Kidney capillary endothelial cell (primary cell): ENCODE measurements at regions not wholly inside any gene's neighbourhood (a gene's known extent, or its start where the extent isn't known, plus 50 kb on each side); places are given as distances from the start of the nearest gene placed in this dataset.
"Not testable (repeated sequence)": the region's sequence is repeated elsewhere in the genome, so short reads cannot be mapped to it uniquely, and the experiment has no call there.

Experiments used
- DNase-seq: peaks from one replicate; pipeline ENCODE4 v3.0.0-alpha.2; 2018; ENCODE audit warnings: low spot score

DNA sequence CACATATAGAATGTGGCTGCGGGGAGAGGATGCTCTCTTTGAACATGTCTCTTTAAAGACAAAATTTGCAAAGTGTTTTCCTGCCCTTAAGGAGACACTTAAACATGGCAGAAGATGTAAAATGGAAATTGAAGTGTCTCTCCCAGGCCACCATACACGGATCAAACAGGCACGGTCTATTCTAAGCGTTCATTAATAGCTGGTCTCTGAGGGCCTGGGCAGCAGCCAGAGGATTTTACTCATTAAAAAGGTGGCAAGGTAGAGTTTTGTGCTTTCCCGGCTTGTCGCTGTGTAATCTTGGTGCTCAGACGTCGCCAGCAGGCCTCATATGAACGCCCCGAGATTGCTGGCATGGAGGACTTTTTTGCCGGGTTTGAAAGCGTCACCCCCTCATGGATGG lies 205.5 kb downstream of the EMX2 start:
- no peak for DNase-seq

DNA sequence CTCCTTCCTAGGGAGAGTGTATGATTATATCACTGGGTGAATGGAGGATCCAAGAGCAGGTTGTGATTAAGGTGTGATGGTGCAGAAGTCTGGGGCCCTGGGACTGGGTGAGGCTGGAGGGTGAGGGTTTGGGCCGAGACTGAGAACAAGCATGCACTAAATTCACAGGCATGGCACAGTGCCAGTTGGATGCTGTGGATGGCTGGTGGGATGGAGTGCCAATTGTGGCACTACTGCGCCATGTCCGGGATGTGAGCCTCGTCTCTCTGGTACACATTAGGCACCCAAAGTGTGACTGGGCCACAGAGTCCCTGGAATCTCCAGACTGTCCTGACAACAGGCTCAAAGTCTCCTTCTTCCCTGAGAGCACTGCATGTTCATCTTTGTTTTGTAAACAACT lies 208.1 kb downstream of the EMX2 start:
- DNase-seq = no peak

DNA sequence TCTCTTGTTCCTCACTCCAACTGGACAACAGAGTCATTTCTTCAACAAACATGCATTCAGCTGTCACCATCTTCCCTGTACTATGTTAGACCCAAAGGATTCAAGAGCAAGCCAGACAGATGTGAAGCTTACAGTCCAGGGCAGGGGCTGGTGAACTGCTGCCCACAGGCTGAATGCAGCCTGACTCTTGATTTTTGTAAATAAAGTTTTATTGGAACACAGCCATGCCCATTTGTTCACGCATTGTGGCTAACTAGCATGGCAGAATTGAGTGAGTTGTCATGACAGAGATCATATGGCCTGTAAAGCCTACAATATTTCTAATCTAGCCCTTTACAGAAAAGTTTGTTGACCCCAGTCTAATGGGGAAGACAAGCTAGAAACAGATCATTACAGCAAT lies 208.7 kb downstream of the EMX2 start:
- no peak for DNase-seq

DNA sequence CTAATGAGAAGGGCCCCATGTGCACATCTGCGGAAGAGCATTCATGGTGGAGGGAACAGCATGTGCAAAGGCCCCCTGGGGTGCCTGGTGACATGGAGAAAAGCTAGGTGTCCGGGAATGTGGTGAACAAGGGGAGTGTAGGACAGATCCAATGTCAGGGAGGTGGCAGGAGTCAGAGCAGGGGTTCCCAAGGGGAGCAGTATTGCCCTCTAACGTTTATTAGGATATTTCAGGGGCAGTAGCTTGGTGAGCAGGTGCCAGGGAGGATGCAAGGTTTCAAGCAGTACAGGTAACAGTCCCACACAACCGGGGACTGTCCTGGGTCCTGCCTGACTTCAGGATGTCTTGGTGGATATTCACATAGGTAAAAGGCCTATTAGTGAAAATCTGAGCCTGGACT lies 209.6 kb downstream of the EMX2 start:
- DNase-seq = no peak

DNA sequence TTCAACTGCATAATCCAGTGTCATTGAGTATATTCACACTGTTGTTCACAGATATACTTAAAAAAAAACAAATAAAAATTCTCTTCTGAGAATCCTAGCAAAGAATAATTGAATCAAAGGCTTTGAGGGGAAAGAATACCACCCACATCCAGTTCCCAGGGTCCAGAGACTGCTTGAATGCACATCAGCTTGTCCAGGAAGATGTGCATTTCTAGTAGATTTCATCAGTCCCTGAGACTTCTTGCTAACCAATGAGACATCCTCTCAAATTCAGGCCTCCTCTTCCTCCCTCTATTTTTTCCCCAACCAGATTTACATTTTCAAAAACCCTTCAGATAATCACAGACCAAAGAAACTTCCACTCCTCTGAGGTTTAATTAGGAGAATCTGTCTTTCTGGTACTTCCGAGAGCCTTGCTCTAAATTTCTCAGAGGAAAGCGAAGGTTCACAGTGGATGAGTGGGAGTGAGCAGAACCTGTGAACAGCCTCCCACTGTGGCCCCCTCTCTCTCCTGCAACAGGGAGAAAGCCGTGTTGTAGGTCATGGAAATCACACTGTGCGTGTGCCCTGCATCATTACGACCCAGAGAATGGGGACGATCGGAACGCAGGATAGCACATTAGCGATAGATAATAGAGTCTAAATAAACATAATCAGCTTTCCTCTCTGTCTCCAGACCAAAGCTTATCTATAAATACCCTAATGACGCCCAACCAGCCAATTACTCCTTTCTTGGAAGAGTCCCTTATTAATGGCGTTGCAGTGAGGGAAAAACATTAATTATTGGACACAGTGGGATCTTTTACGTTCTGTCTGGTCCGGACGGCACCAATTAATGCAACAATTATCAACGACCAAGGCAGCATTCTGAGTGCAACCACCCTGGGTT lies 212.5 kb downstream of the EMX2 start:
- DNase-seq = no peak

DNA sequence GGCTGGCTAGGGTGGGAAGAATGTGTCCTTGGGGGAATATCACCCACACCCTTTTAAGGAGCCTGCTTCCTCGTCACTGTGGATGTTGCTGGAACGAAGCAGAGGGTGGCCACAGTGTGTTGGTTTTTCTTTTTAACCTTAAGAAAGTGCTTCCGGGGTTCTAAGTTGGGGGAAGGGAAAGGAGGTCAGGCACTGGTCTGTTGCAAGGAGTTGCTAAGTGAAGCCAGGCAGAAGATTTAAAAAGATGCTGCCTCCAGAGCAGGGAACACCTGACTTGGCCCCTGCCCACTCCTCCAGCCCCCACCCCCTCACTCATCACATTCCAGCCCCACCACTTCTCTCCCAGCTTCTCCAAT lies 213.1 kb downstream of the EMX2 start:
- no peak for DNase-seq

DNA sequence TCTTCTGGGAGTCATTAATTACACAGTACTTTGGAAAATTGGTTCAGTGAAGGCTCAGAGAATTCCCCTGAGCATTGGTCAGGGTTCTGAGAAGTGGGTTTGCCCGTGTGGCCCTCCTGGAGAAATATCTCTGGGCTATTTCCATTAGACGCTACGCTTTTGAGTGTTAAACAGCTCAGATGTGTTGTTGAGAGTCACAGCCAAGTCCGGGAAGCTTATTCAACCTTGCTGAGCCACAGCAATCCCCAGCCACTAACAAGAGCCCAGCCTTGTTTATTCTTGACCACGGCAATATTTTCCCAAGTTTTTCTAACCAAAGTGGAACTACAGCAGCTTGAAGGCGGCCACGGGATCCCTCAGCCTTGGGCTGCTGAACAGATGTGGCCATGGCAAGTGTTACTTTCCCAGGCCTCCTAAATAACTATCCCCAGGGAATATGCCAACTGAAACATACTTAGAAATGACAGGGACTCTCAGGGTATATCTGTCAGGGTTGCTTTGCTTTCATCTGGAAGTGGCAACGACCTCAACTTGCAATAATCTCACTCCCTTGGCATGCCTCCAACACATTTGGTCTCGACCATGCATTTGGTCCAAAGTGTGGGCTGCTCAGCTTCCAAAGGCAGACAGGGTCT lies 214.7 kb downstream of the EMX2 start:
- DNase-seq = no peak

DNA sequence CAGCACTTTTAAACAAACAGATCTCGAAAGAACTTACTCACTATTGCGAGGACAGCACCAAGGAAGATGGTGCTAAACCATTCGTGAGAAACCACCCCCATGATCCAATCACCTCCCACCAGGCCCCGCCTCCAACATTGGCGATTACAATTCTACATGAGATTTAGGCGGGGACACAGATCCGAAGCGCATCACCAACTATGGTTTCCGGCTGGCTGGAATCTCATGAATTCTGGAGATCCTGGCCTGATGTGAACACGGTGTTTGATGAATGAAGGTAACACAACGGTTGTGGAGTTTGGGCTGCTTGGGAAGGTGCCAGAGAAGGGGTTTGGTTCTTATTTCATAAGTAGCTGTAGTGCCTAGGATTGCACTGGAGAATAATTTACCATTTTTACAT lies 216.7 kb downstream of the EMX2 start:
- no peak for DNase-seq

DNA sequence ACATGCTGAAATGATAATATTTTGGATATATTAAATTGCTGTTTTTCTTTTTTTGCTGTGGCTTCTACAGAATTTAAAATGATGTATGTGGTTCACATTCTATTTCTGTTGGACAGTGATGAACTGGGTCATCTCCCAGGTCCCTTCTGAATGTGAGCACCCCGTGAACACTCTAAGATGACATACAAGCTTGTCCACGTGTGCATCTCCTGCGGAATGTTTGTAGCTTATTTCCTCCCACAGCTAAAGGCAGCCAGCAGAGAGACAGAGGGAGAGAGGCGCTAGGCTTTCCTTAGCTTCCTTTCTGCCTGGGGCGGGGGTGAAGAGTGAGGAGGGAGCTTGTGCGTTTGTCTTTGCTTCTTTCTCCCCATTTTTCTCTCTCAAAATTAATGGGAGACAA lies 219.1 kb downstream of the EMX2 start:
- DNase-seq = no peak

DNA sequence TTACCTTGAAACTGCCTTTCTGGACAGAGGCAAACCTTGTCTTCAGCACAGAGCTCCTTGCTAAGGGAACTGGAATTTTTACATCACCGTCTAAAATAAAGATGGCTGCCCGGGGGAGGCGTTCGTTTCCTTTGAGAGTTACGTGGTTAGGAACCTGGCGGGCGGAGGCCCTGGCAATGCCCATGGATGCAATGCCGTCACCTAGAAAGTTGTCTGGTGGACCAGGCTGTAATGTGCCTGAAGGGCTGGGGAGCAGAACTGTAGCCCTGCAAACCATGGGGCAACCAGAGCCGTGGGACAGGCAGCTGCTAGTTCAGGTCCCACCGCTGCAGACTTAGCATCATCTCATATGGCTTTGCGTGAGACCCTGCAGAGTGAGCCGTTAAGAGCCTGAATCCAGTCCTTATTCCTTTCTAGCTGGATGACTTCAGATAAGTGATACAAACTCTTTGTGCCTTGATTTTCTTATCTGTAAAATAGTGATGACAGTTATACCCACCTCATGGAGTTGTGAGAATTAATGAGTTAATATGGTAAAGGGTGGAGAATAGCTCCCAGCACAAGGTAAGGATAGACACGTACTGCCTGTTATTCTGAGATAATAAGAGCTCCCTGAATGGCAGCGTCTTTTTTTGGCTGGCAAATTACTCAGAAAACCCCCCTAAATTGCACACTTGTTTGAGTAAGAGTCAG lies 219.7 kb downstream of the EMX2 start:
- no peak for DNase-seq

DNA sequence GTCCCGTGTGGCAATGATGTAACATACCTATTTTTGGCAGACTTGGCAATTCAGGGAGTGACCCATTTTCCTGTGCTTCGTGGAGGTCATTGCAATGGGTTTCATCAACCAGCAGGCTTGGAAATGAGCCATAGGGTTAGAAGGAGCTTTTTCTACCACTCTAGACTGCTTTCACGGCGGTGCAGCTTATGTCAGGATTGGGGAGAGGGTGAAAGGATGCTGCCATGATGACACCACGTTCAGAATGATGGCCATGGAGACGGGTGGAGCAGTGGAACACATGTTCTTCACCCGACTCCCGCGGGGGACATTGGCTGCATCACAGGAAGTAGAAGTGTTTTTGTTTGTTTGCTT lies 220.2 kb downstream of the EMX2 start:
- no peak for DNase-seq

DNA sequence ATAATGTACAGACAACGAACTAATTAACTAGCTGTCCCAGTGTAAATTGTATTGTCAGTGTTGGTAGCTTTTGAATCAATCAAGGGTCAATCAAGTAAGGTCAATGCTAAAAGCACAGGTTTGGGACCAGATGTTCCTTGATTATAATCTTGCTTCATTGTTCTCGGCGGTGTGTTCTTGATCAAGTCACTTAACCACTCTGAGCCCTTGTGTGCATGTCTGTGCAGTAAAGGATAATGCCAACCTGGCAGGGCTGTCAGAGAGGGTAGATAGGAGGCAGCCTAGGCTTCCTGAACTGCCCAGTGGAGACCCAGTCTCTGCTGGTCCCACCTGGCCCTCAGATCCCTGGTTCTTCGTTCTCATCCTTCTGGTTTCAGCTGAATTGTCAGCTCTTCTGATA lies 221.0 kb downstream of the EMX2 start:
- DNase-seq = no peak

DNA sequence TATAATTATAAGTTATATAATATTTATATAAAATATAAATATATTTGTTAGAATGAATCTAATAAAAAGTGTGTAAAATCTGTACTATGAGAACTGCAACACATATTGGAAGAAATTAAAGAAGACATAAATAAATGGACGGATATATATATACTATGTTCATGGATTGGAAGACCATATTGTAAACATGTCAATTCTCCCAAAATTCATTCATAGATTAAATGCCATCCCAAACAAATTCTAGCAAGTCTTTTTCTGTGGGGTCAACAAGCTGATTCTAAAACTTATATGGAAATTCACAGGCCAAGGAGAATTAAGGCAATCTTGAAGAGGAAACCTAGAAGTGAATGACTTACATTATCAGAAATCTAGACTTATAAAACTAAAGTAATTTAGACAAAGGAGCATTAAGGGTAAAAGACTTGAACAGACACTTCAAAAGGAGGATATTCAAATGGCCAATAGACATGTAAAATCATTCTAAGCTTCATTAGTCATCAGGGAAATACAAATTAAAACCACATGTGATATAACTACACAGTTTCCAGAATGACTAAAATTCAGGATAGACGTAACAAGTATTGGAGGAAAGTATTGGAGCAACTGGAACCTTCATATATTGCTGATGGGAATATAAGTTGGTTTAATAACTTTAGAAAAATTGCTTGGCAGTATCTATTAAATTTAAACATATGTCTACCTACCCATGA lies 225.9 kb downstream of the EMX2 start:
- DNase-seq = no peak

DNA sequence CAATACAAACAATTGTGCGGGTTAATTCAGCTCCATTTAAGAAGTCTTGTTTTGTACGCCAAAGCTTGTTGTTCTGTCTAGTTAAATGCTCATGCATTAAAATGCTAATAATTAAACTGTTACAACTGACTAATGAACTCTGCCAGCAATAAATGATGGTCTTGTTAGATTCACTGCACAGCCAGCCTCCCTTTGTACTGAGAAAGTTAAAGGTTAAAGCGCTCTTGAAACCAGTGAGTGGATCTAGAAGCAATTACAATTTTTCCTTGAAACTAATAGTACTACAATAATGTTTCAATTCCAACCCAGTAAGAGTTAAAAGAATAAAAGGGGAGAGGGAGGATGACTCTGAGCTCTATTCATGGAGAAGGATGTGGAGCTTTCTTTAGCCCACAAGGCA lies 233.0 kb downstream of the EMX2 start:
- no peak for DNase-seq

DNA sequence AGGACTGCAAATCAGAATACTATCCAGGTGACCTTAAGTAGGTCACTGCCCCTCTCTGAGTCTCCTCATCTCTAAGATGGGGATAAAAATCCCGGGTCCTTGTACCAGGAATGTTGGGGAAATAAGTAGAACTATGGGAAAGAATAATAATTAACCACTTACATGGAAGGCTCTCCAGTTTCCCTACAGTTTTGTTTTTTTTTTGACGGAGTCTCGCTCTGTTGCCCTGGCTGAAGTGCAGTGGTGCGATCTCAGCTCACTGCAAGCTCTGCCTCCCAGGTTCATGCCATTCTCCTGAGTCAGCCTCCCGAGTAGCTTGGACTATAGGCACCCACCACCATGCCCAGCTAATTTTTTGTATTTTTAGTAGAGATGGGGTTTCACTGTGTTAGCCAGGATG lies 234.7 kb downstream of the EMX2 start:
- DNase-seq = not testable (repeated sequence)

DNA sequence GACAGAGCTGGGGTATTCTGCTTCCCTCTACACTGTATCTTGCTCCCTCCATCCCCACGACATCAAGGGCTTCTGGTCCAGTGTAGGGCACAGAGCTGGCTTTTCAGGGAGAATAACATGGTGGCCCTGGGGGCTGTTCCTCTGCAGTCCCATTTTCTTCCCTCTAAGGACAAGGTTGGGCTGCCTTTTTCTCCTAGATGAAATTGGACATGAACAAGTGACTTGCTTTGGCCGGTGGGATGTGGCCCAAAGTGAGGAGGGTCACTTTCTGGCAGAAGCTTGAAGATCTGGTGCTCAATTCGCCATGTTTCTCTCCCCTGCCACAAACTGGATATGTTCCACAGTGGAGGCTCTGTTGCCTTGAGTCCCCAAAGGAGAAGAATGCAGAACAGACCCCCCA lies 235.7 kb downstream of the EMX2 start:
- no peak for DNase-seq

DNA sequence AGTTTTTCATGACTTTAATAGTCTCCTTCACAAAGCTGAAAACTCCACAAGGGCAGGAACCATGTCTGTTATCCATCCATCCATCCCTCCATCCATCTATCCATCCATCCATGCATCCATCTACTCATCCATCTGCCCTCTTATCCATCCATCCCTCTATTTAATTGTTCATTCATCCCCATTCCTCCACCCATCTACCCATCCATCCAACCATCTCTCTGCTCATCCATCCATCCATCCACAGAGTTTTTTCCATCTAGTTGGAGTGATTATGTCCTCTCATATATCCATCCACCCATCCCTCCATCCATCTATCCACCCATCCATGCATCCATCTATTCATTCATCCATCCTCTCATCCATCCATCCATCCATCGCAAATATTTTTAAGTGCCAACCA lies 237.9 kb downstream of the EMX2 start:
- DNase-seq = no peak

DNA sequence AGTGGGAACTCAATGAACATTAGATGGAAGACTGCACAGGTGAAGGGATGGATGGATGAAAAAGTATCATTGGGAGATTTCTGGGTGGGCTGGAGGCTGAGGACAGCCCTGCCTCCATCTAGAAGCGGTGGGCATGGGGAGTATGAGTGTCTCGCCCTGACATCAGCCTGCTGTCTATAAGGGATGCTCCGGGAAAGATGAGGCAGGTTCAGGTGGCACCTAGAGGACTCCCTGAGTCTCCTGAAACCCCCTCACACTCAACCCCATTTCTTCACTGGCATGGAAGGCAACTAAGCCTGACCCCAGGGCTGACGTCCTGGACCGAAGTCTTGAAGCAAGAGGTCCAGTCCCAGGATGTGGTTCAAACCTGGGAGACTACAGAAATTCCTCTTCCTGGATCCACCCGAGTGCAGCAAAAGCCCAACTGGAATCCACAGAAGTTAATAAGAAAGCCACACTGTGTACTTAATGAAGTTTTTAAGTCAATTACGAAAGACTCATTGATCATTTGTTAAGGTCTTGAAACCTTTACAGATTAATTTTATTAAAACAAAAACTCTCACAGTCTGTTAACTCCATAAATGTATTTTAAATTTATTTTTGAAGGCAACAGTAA lies 238.8 kb downstream of the EMX2 start:
- DNase-seq = no peak

DNA sequence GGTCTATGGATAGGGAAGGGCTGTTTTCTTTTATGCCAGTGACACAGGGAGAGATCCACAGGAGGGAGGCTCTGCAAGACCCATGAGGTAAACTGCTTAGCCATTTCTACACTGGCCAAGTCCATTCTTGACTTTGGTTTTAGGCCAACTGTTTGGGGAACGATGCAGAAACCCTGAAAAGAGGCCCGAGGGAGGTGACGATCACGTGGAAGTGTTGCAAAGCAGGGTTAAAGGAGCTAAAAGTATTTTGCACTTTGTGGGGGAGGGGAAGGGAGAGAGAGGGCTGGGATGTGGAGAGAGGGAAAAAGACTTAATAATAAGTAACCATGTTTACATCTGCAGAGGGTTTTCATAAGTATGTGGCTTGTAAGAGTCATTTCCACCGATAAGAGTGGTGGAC lies 239.7 kb downstream of the EMX2 start:
- no peak for DNase-seq

DNA sequence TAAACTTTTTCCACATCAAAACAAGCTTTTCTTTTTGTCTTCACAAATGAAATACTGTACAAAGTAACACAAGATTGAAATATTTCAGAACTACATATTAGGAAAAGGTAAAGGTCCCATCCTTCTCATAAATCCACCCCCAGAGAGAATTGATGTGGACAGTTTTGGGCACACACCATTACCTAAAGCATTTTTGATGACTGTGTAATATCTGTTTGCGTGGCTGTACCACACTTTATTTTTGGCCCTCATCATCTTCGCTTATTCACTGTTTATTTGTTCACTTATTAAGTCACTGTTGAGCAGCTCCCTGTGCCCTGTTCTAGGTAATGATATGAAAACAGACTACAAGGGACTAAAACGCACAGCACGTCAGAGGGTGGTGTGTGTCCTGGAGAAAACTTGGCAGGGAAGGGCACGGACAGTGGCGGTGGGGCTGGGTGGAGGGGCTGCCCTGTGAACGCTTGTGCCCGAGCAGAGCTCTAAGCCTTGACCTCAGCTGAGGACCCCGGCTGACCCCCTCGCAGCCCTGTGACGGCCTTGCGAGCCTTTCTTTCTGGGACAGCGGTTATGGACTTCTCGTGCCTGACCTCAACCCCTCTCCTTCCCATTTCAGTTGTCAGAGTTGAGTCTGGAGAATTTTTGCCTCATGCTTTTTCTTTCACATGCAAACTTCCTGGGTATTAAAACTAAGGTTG lies 241.3 kb downstream of the EMX2 start:
- DNase-seq = no peak

DNA sequence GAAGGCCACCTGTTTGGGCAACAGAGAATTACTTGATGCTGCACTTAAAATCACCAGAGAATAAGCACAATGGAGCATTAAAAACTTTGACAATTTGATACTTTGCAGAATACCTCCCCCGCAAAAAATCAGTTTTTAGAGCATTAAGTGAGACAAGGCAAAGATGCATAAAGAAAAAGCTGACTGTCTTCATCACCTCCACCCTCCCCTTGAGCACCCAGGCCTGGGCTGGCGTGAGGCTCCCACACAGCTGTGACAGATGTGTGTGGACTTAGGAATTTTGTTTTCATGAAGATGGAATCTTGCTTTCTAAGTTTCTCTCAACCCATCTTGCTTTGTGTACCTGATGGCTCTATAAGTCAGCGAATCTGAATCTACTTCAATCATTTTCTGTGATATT lies 242.2 kb downstream of the EMX2 start:
- no peak for DNase-seq

DNA sequence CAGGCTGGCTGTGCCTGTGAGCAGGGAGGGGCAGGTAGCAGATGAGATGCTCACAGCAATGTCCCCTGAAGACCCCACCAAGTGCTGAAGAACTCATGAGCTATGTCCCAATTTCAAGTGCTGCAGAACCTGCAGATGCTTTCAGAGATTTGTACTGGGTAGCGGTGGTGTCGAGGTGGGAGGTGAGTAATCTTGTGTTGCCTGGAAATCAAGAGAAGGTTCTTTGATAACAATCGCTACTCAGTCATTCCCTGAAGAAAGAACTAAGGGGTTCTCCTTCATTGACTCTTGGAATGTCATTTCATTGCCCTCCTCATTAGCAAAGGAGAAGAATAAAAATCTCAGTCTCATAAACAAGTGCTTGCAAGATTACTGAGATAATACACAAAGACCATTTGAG lies 246.4 kb downstream of the EMX2 start:
- no peak for DNase-seq
